GM18907 (cell line): ENCODE measurements at regions not wholly inside any gene's neighbourhood (a gene's known extent, or its start where the extent isn't known, plus 50 kb on each side); places are given as distances from the start of the nearest gene placed in this dataset.

Experiments
- ATAC-seq: cut with Tn5 transposase; IDR thresholded peaks from one replicate; pipeline ENCODE4 v1.9.1; 2021; ENCODE audit warnings: mild to moderate bottlenecking, moderate library complexity; ENCODE audit not compliant: unreplicated experiment

DNA sequence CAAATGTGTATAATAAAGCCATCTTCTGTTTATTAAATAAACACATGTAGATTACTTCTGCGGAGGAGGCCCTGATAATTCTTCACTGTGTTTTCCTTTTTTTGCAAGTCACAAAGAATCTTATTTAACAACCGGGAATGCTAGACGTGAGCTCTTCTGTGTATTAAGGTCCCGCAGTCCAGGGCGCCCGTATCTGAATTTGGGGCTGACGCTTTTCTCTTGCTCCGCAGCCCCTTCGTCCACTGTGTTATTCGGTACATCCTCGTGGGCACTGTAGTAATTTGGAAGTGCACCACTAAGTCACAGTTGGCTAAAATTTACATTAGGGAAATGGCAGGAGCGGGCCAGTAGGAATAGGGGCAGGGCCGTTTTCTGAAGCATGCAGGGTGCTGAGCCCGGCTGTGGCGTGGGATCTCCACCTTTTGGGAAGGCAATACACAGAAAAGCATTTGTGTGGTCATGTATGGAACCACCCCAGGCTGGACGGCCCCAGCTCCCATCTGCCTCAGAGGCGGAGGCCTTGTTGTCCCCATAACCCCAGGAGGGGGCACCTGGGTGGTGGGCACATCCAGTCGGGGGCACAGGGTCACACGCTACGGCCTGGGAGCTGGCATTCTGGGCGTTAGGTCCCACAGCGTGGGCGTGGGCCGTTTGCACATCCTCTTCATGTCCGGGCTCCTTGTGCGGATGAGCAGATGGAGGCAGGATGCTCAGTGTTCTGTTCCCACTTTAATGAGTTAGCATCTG, 258.7 kb upstream of the IRX4 start:
- ATAC-seq = no peak

GRCh38 chr5:2140501-2141175, 257.9 kb upstream of the IRX4 start:
- no peak for ATAC-seq

DNA sequence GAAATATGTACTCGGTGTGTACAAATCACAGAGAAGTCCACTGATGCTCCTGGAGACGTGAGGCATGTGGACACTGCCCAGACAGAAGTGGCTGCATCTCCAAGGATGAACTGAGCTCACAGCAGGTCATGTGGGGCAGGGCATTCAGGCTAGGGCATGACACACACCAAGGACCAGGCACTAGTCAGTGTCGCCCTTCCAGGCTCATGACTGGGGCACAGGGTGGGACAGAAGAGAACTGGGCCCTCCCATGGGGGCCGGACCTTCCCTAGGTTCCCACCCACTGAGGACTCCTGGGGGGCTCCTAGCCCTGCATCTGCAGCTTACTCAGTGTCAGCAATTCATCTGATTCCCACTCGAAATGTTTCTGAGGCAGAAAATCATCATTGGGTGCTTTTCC, 256.8 kb upstream of the IRX4 start:
- no peak for ATAC-seq

GRCh38 chr5:2138896-2139295, 256.2 kb upstream of the IRX4 start:
- ATAC-seq = no peak

DNA sequence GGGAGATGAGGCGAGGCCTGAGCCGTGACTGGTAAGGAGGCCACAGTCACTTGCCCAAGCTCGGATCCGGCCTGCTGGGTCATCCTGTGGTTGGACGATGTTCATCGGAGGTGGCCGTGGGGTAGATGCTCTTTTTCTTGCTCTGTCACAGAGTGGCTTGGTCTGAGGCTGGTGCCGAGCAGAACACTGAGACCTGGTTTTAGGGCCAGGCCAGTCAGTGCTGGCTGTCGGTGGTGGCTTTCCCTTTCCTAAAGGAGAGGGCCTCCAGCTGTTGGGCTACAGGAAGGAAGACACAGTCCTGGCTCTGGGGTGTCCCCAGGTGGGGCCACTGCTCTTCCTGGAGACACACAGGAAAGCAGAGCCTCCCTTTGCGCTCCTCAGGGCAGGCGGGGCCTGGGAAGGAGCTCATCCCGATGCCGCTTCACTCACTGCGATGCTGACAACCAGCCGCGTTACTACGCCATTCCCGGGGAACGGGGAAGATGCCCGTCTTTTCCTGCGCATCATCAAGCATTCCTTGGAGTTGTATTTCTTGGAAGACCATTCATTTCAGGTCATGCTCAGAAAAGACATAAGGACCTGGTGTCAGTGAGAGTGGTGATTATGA, 254.8 kb upstream of the IRX4 start:
- no peak for ATAC-seq

DNA sequence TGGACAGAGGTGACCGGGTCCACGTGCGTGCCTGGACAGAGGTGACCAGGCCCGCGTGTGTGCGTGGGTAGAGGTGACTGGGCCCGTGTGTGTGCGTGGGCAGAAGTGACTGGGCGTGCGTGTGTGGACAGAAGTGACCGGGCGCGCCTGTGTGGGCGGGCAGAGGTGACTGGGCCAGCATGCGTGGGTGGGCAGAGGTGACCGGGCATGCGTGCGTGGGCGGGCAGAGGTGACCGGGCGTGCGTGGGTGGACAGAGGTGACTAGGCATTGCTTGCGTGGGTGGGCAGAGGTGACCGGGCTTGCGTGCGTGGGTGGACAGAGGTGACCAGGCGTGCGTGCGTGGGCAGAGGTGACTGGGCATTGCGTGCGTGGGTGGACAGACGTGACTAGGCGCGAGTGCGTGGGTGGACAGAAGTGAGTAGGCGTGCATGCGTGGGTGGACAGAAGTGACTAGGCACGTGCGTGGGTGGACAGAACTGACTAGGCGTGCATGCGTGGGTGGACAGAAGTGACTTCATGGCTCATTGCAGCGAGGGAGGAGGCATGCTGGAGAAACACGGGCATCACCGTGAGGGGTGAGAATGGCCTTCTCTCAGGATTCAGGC, 254.1 kb upstream of the IRX4 start:
- ATAC-seq = no peak

GRCh38 chr5:2135833-2136232, 253.1 kb upstream of the IRX4 start:
- no peak for ATAC-seq

DNA sequence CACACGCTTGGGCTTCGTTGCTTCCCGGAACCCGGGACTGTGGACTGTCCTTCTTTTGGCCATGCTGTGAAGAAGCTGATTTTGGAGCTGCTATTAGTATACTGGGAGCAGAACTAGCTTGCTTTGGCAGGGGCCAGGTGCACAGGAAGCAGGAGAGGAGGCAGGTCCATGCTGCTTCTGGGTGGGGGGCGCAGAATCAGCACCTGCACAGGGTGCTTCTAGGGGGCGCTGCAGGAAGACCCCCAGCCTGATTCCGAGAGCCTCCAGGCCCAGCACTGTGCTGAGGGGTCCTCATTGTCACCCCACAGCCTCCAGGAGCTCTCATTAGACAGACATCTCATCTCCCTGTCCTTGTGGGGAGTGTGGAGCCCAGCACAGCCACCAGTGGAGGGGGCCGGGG, 252.6 kb upstream of the IRX4 start:
- ATAC-seq = no peak

DNA sequence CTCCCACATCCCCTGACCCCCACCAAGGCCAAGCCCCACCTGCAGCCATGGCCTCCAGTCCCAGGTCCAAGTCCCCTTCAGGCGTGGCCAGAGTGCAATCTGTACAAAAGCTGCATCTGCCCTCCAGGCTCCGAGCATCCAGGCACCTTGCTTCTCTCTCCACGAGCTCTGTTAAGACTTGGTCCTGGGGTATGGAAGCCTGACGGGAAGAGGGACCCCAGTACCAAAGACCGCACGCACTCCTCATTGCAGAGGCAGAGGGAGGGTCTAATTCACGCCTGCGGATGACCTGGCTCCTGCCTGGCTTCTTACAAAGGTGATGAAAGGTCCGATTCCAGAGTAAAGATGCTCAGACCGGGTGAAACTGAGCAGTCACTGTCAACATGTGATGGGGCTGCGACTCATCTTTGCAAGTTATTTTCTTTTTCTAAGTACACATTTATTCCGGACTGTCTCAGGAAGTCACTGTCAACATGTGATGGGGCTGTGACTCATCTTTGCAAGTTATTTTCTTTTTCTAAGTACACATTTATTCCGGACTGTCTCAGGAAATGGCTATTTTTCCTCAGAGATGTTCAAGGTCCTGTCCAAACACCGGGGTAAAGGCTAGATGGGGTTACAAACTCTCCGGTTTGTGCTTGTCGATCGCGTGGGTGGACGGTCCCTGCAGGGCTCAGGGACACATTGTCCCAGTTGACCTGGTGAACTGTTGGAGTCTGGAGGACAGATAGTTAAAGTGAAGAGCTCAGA, 252.0 kb upstream of the IRX4 start:
- no peak for ATAC-seq

DNA sequence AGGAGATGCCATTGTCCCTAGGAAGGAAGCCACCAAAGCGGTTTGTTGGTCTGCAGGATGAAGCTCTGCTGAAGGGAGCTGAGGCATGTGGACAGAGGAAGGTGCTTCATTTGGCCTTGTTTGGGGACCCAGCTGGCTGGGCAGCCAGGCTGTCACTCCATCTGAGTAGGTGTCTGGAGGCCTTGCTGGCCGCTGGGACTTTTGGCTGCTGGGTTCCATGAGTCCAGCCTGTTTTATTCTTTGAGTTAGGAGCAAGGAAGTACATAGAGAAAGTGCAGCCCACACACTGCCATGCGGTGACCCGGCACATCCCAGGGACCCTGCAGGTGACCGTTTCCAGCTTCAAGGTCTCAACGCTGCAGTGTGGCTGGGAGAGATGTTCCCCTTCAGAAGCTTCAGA, 251.2 kb upstream of the IRX4 start:
- ATAC-seq = no peak

GRCh38 chr5:2133080-2133479, 250.4 kb upstream of the IRX4 start:
- no peak for ATAC-seq

- no peak for ATAC-seq
Measured at GRCh38 chr5:2132497-2132847, 249.7 kb upstream of the IRX4 start.

GRCh38 chr5:2131826-2132496, 249.2 kb upstream of the IRX4 start:
- no peak for ATAC-seq

GRCh38 chr5:2131196-2131595, 248.5 kb upstream of the IRX4 start:
- no peak for ATAC-seq

- ATAC-seq = no peak
Measured at GRCh38 chr5:2130361-2130760, 247.6 kb upstream of the IRX4 start.

DNA sequence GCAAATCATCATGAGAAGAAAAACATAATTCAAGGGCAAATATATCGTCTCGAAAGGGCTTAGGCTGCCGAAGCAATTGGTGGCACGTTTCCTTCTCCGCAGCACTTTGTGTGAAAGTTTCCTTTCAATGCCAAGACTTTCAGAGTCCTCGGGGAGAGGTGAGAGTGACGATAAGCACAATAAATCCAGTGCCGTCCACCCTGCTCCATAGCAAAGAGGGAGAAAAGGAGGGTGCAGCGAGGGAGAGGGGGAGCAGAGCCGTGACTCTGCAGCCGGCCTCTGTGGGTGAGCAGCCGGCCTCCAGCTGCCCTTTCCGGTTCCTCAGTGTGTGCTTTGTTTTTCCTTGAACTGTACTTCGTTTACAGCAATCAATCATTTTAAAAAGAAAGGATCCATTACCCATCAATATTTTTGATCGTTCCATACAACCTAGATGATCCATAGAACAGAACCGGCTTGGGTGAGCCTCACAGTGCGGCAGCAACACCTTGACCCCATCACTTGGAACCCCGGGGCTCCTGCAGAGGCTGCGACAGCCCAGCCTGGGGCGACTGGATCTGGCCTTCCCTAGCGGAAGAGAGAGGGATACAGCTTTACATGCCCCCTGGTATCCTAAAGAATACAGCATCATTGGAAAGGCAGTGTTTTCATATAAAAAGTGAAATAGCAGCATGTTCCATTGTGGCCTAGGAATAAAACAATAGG, 247.0 kb upstream of the IRX4 start:
- no peak for ATAC-seq

- ATAC-seq = no peak
Measured at GRCh38 chr5:2128686-2129355, 246.1 kb upstream of the IRX4 start.

DNA sequence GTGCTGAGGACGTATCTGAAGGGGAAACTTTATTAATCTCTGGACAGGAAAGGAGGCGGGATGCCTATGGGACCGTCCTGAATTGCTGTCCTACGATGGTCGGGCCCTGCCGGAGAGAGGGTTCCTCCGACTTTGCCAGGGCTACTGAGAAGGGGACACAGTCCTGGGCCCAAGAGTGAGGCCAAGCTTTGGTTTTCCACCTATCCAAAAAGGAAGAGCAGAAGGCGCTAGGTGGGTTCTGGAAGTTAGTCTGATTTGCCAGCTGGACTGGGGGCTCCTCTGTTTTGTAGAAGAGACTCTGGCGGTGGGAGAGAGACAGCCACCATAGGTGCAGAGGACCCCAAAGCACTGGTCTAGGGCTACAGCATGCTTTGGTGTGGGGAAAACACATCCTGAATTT, 243.8 kb upstream of the IRX4 start:
- ATAC-seq = no peak

- ATAC-seq = no peak
Measured at GRCh38 chr5:2125901-2126265, 243.2 kb upstream of the IRX4 start.
